Hepatocyte (in vitro differentiated cells): ENCODE measurements at regions not wholly inside any gene's neighbourhood (a gene's known extent, or its start where the extent isn't known, plus 50 kb on each side); places are given as distances from the start of the nearest gene placed in this dataset.

Source experiments
- DNase-seq: peaks from one replicate; pipeline ENCODE4 v3.0.0-alpha.2; 2016; ENCODE audit warnings: low spot score
- H2AFZ ChIP-seq: fragments of 200-600 bp; sonication (generic); 2 replicates; pipeline ENCODE4 v1.6.0; 2016; ENCODE audit warnings: antibody characterized with exemption, mild to moderate bottlenecking
- H3K27ac ChIP-seq: fragments of 200-600 bp; sonication (generic); 2 replicates; pipeline ENCODE4 v1.5.1; 2016; ENCODE audit warnings: mild to moderate bottlenecking
- H3K27me3 ChIP-seq: fragments of 200-600 bp; sonication (generic); 2 replicates; pipeline ENCODE4 v1.6.1; 2016
- H3K36me3 ChIP-seq: fragments of 200-600 bp; sonication (generic); replicated peaks from 2 replicates; pipeline ENCODE4 v1.5.1; 2016; ENCODE audit warnings: low read depth; ENCODE audit not compliant: insufficient read depth
- H3K4me1 ChIP-seq: fragments of 200-600 bp; sonication (generic); 2 replicates; pipeline ENCODE4 v1.5.1; 2016; ENCODE audit warnings: mild to moderate bottlenecking, moderate library complexity; ENCODE audit not compliant: insufficient read depth
- H3K4me2 ChIP-seq: fragments of 200-600 bp; sonication (generic); 2 replicates; pipeline ENCODE4 v1.6.0; 2016
- H3K4me3 ChIP-seq: fragments of 200-600 bp; sonication (generic); 2 replicates; pipeline ENCODE4 v1.5.1; 2016; ENCODE audit warnings: mild to moderate bottlenecking
- H3K79me2 ChIP-seq: fragments of 200-600 bp; sonication (generic); 2 replicates; pipeline ENCODE4 v1.6.0; 2017; ENCODE audit warnings: mild to moderate bottlenecking
- H3K9me2 ChIP-seq: fragments of 200-600 bp; sonication (generic); replicated peaks from 2 replicates; pipeline ENCODE4 v1.6.0; 2017; ENCODE audit warnings: mild to moderate bottlenecking; ENCODE audit not compliant: insufficient read depth
- H3K9me3 ChIP-seq: fragments of 200-600 bp; sonication (generic); 2 replicates; pipeline ENCODE4 v1.5.1; 2016; ENCODE audit warnings: low read depth, mild to moderate bottlenecking
- H4K20me1 ChIP-seq: fragments of 200-600 bp; sonication (generic); 2 replicates; pipeline ENCODE4 v1.6.0; 2016; ENCODE audit warnings: mild to moderate bottlenecking; ENCODE audit not compliant: insufficient read depth, poor library complexity, severe bottlenecking
- CTCF ChIP-seq: fragments of 200-600 bp; sonication (generic); IDR thresholded peaks from 2 replicates; pipeline ENCODE4 v1.5.1; 2016; ENCODE audit warnings: antibody characterized with exemption, mild to moderate bottlenecking; ENCODE audit not compliant: poor library complexity
- EZH2 ChIP-seq: fragments of 200-600 bp; sonication (generic); IDR thresholded peaks from 2 replicates; pipeline ENCODE4 v1.6.1; 2016; ENCODE audit warnings: antibody characterized with exemption, mild to moderate bottlenecking, borderline replicate concordance
- EZH2phosphoT487 ChIP-seq: fragments of 200-600 bp; sonication (generic); IDR thresholded peaks from one replicate; pipeline ENCODE4 v1.6.1; 2018; ENCODE audit warnings: antibody characterized with exemption, mild to moderate bottlenecking, low read depth, moderate library complexity; ENCODE audit not compliant: unreplicated experiment, severe bottlenecking
- WGBS: methylation state at CpG from one replicate; pipeline ENCODE4 v1.1.6; 2016; ENCODE audit warnings: low lambda C conversion rate; ENCODE audit errors: missing lambda C conversion rate; 5-methylcytosine and 5-hydroxymethylcytosine counted together

- H3K4me2 ChIP-seq = no peak overlapping the region
- no peak for DNase-seq
- H3K27ac ChIP-seq = no peak overlapping the region
- 93% methylated on average over 3 of the region's 3 CpGs for WGBS
- H3K4me3 ChIP-seq = no peak overlapping the region
- no peak overlapping the region for H2AFZ ChIP-seq
- H3K4me1 ChIP-seq = no peaks in the 10 kb centered on the region
- TF ChIP-seq EZH2 (no peak), CTCF (no peak), EZH2phosphoT487 (no peak)
- no peaks in the 10 kb centered on the region for H3K36me3 ChIP-seq
- H4K20me1 ChIP-seq = no peaks in the 10 kb centered on the region
- H3K9me3 ChIP-seq = no peaks in the 10 kb centered on the region
- no peaks in the 10 kb centered on the region for H3K79me2 ChIP-seq
- H3K27me3 ChIP-seq = no peaks in the 10 kb centered on the region
- no peaks in the 10 kb centered on the region for H3K9me2 ChIP-seq
These were observed 1224.9 kb upstream of the TMEM132C start for GRCh38 chr12:127041985-127042625.

- Histone ChIP-seq H3K27me3 (no peaks in the 10 kb centered on the region), H3K9me3 (no peaks in the 10 kb centered on the region), H2AFZ (no peak overlapping the region), H3K27ac (no peak overlapping the region), H3K4me1 (no peaks in the 10 kb centered on the region), H3K79me2 (no peaks in the 10 kb centered on the region), H3K4me2 (no peak overlapping the region), H3K9me2 (no peaks in the 10 kb centered on the region), H3K36me3 (no peaks in the 10 kb centered on the region), H4K20me1 (no peaks in the 10 kb centered on the region), H3K4me3 (no peak overlapping the region)
- no peak for DNase-seq
- 68% methylated on average over 3 of the region's 3 CpGs for WGBS
- TF ChIP-seq EZH2 (no peak), EZH2phosphoT487 (no peak), CTCF (no peak)
These were observed 1223.2 kb upstream of the TMEM132C start for GRCh38 chr12:127043731-127044130.

GRCh38 chr12:127044836-127045235, 1222.1 kb upstream of the TMEM132C start:
- no peak overlapping the region for H3K4me2 ChIP-seq
- WGBS = 38% methylated on average over 1 of the region's 1 CpG
- no peaks in the 10 kb centered on the region for H3K36me3 ChIP-seq
- H3K27ac ChIP-seq = no peak overlapping the region
- no peaks in the 10 kb centered on the region for H3K27me3 ChIP-seq
- H3K9me3 ChIP-seq = no peaks in the 10 kb centered on the region
- no peak overlapping the region for H2AFZ ChIP-seq
- no peak for TF ChIP-seq EZH2
- no peak for TF ChIP-seq CTCF
- TF ChIP-seq EZH2phosphoT487 = no peak
- no peak for DNase-seq
- no peaks in the 10 kb centered on the region for H3K4me1 ChIP-seq
- no peaks in the 10 kb centered on the region for H3K9me2 ChIP-seq
- H4K20me1 ChIP-seq = no peaks in the 10 kb centered on the region
- no peaks in the 10 kb centered on the region for H3K79me2 ChIP-seq
- no peak overlapping the region for H3K4me3 ChIP-seq

GRCh38 chr12:127046467-127046866, 1220.5 kb upstream of the TMEM132C start:
- Histone ChIP-seq H4K20me1 (no peaks in the 10 kb centered on the region), H3K27ac (no peak overlapping the region), H3K36me3 (no peaks in the 10 kb centered on the region), H3K4me3 (no peak overlapping the region), H2AFZ (no peak overlapping the region), H3K9me2 (no peaks in the 10 kb centered on the region), H3K9me3 (no peaks in the 10 kb centered on the region), H3K27me3 (no peaks in the 10 kb centered on the region), H3K79me2 (no peaks in the 10 kb centered on the region), H3K4me2 (no peak overlapping the region), H3K4me1 (no peaks in the 10 kb centered on the region)
- no peak for DNase-seq
- 83% methylated on average over 1 of the region's 1 CpG for WGBS
- TF ChIP-seq EZH2phosphoT487 = no peak
- TF ChIP-seq CTCF = no peak
- no peak for TF ChIP-seq EZH2
